ENCODE measurements at regions not wholly inside any gene's neighbourhood (a gene's known extent, or its start where the extent isn't known, plus 50 kb on each side); places are given as distances from the start of the nearest gene placed in this dataset.

- no peak for TF ChIP-seq POLR2A (IDR thresholded peaks at IDR 0.05)
- no peak for TF ChIP-seq EP300 (IDR thresholded peaks at IDR 0.05)
These were observed 279.9 kb downstream of the BRD1 start for GRCh38 chr22:49547751-49548239.

Measured in tibial nerve (tissue), 3 donors.